GM19328 (cell line): ENCODE measurements at regions not wholly inside any gene's neighbourhood (a gene's known extent, or its start where the extent isn't known, plus 50 kb on each side); places are given as distances from the start of the nearest gene placed in this dataset.
"Not testable (repeated sequence)": the region's sequence is repeated elsewhere in the genome, so short reads cannot be mapped to it uniquely, and the experiment has no call there.

ENCODE experiments used
- ATAC-seq: cut with Tn5 transposase; IDR thresholded peaks from one replicate; pipeline ENCODE4 v1.9.1; 2021; ENCODE audit warnings: mild to moderate bottlenecking, moderate library complexity; ENCODE audit not compliant: unreplicated experiment

DNA sequence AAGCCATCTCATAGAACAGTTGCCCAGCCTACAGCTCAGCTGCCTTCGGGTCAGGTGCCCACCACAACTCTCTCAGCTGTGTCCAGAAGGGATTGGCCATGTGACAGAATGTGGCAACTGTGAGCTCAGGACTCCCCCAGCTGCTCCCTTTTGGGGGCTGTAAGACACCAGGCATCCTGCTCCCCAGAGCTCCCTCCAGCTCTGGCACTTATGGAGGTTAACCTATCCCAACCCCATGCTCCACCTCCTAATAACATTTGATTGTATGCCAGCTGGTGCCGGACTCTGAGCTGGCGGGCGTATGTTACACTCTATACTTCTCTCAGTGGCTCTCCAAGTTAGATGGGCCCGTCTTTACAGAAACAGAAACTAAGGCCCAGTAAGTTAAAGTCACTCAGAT lies 222.8 kb downstream of the FAM43A start:
- no peak for ATAC-seq

DNA sequence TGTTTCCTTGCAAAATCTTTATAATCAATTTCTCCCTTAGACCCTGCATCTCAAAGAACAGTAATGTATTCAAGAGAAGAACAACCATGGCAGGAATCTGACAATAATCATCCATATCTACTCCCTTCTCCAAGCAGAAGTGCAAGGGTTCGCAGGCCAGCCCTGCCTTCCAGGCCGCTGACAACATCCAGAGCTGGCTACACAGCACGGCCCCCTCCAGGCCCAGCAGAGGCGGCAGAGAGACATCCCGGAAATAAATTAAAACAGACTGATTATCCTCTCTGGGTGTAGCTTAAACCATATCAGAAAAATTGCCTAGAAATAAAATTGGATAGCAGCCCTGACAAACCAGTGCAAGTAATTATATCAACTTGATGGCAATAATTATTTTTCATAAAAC lies 223.3 kb downstream of the FAM43A start:
- no peak for ATAC-seq

DNA sequence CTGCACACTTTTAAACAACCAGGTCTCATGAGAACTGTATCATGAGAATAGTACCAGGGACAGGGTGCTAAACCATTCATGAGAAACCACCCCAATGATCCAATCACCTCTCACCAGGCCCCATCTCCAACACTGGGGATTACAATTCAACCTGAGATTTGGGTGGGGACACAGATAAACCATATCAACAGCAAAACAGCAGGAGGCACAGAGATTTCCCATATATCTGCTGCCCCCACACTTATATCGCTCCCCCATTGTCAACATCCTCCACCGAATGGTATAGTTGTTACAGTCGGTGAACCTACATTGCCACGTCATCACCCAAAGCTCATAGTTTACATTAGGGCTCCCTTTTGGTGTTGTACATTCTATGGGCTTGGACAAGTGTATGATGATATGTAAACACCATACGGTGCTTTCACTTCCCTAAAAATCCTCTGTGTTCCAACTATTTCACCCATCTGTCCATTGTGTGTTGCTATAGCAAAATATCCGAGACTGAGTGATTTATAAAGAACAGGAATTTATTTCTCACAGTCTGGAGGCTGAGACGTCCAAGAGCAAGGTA lies 224.8 kb downstream of the FAM43A start:
- ATAC-seq = no peak

DNA sequence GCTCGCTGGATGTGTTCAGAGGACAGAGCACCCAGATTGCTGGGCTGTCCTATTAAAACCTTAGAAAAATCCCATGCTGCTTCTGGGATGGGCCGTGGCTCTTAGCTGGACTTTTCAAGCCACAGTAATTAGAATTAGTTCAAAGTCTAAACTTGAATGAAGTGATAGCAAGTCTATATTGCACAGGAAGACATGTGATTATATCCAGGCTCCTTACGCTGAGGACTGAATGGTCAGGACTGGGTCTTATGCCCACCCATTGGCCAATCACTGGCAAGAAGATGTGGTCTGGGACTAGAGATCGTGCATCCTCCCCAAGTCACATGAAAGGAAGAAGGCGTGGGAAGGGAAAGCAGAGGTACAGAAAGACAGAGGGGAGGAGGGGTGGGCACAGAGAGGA lies 227.6 kb downstream of the FAM43A start:
- no peak for ATAC-seq

DNA sequence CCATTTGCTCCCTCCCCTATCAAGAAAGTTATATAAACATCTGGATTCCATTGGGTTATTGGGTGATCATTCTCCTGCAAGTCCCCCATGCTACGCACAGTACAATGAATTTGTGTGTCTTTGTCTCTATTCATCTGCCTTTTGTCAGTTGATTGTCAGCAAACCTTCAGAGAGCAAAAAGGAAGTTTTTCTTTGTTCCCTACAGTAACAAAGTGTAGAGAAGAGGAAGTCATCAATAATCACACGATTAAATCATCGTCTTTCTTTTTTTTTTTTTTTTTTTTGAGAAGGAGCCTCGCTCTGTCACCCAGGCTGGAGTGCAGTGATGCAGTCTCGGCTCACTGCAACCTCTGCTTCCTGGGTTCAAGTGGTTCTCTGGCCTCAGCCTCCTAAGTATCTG lies 239.2 kb downstream of the FAM43A start:
- ATAC-seq = not testable (repeated sequence)

DNA sequence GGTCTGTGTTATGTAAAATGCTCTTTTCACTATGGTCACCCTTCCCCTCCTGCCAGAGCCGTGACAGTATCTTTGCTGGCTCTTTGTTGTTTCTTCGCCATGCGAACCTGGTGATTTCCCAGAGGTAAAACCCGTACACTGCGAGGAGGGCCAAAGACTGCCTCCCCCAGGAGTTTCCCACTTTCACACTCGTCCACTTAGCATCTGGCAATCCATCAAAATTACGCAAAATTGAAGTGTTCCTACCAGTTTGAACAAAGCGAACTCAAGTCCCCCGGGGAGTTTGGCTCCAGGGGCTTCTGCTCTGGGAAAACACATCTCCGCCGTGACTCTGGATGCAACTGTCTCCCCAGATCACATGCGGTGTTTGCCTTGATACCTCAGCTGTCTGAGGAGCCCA lies 239.9 kb downstream of the FAM43A start:
- ATAC-seq = no peak

DNA sequence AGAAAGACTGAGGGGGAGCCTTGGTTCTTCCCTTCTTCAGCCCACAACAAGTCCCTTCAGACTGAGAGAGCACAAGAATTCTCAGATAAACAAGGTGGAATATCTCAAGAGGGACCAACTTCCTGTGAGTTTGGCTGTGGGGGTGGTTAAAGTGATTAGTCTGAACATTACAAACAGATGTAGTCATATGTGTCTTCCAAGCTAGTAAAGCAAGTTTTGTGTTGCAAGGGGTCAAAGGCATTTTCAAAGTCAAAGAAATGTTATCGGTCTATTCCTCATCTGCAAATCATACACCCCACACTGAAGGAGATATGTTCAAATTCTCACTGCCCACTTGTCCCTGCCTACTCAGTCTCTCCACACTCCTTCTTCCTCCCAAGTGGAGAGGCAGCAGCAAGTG lies 242.5 kb downstream of the FAM43A start:
- no peak for ATAC-seq

DNA sequence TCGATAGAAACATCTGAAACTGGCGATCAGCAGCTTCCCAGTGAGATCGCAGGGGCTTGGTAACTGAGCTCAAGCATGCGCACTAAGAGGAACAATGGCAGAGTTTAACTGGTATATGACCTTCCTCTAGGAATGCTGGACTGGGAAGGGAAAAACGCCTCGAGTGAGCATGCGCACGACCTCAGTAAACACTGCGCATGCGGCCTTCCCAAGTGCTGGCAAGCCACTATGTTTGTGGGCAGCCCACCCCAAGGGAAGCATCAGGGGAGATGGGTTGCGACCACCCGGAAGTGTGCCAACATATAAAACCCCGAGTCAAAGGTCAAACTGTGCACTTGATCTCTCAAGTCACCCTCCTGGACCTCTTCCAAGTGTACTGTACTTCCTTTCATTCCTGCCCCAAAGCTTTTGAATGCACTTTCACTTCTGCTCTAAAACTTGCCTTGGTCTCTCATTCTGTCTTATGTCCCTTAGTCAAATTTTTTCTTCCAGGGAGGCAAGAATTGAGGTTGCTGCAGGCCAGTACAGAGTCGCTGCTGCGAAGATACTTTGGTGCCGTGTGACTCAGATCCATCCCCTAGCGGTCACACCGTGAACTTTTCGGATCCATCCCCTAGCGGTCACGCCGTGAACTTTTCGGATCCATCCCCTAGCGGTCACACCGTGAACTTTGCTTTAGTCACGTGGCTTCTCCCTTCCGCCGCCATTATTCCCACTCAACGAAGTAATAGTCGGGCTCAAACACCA lies 243.3 kb downstream of the FAM43A start:
- ATAC-seq = no peak

DNA sequence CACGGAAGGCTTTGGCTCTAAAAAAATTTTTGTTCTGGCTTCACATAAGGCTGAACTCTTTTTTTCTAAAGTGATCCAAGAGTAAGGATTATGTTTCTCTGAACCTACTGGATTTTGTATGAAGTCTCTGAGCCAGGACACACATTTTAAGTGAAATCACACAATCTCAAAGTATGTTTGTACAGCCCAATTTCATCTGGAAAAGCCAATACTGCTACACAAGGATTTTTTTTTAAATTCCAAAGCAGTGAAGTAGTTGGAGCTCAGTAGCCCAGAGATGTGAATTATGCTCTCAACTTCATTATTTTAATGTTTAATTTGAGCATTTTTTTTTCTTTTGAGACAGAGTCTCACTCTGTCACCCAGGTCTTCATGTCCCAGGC lies 243.9 kb downstream of the FAM43A start:
- ATAC-seq = no peak

DNA sequence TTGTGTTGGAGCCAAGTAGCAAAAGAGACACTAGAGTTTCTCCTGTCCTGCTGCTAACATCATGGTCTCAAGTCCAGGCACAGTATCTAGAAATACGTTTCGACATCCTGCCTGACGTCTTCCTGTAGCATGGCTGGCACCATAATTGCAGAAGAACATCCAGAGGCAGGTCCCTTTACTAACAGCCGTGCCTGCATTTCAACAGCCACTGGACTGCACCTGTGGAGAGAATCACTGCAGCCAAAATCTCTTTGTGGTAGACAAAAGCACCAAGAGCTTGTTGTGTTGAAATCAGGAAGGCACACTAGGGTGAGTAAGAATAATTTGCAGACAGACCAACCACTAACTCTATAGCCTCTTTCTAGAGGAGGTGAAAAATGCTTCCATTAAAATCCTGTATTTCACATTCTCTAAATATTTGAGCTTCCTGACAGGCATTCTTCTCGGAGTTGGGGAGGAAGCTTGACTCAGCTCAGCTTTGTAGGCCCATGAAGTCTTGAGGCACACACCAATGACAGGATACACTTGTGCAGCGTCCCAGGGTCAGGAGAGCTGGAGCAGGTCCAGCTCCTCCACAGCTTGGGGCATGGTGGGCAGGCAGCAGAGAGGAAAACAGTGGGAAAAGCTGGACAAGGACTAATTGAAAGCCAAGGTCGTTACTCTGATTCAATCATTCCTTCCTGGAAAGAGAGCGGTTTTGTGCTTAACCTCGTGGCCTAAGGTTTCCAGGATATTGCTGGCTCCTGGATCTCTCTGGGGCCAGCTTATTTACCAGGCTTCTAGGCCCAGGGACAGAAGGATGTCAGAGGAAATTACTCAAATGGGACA lies 244.9 kb downstream of the FAM43A start:
- ATAC-seq = no peak

DNA sequence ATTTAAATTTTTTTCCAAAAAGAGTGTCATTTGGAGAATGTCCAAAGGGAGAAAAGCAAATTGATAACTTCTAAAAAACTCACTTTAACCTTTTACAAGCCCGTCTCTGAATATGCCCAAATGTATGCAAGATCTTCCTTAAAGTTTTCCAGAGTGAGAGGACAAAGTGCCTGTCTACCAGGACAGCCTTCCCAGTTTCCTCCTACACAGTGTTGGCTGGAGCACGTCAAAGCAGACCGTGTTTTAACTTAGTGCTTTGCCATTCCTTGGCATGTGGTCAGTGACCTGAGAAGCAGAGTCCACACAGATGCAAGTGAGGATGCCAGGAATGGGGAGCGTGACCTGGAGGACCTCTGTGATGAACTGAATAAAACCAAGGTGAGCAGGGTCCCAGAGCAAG lies 245.7 kb downstream of the FAM43A start:
- no peak for ATAC-seq

DNA sequence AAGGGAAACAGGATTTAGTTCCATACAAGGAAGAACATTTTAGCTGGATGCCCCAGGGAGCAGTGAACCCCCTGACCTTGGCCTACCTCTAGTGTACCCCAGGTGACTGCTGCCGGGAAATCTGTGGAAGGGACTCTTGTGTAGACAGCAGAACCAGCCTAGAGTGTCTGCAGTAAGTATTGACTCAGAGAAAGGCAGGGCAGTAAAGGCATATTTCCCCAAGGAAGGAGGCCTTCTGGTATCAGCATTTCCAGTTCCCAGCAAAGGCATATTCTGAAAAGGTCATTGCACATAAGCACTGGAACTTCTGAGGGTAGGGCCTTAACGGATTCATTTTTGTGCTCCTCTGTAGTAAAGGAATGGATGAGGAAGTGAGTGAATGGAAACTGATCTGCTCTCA lies 246.2 kb downstream of the FAM43A start:
- ATAC-seq = no peak

DNA sequence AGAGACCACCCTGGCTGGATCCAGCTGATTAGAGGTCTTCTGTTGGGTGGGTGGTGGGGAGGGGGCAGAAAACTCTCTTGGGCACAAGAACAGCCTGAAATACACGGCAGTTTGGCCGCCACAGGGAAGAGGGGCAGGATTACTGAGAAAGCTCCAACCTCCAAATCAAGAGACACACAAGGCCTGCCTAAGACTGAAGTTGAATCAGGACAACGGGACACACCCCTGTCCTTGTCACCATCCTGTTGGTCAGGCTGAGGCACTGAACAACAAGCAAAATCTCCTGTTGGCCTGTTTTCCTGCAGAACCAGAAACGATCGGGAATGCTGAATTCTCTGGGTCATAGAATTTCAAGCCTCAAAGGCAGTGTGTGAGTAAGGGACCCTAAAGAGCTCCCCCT lies 247.8 kb downstream of the FAM43A start:
- no peak for ATAC-seq

DNA sequence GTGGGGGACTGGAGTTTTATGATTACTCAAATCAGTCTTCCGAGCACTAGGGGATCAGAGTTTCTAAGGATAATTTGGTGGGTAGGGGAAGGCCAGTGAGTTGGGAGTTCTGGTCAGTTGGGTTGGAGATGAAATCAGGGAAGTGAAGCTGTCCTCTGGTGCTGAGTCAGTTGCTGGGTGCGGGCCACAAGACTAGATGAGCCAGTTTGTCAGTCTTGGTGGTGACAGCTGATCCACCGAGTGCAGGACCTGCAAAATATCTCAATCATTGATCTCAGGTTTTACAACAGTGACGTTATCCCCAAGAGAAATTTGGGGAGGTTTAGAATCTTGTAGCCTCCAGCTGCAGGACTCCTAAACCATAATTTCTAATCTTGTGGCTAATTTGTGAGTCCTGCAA lies 249.4 kb downstream of the FAM43A start:
- ATAC-seq = no peak

DNA sequence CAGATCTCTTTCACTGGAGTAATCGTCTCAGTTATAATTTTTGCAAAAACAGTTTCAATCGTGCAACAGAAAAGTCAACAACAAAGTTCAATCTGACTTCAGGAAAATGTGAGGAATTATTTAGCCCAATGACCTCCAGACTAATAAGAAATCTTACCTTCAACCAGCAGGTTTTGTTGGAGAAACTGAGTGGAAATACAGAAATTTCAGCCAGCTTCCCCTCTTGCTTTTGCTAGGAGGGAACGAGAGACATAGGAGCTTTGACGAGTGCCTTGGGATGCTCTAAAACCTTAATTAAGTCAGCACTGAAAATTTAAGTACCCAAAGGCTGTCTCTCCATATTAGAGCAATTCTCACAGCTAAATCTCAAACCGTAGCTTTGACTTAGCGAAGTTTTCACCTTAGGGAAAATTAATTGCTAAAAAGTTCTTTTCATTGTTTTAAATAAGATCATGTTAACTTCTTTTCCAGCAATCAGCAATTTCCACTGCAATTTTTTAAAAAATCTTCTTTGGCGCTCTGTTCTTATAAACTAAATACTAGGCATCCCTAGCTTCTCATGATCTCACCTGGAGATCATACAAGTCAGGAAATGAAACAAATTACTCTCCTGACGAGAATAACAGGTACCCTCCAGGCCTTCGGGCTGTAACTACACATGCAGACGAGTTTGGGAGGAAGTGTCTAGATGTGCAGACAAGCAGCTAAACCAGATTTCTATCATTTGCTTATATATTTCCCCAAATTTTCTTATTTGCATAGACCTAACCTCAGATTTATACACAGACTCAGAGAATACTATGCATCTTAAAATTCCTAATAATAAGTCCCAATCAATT lies 250.2 kb downstream of the FAM43A start:
- ATAC-seq = no peak

DNA sequence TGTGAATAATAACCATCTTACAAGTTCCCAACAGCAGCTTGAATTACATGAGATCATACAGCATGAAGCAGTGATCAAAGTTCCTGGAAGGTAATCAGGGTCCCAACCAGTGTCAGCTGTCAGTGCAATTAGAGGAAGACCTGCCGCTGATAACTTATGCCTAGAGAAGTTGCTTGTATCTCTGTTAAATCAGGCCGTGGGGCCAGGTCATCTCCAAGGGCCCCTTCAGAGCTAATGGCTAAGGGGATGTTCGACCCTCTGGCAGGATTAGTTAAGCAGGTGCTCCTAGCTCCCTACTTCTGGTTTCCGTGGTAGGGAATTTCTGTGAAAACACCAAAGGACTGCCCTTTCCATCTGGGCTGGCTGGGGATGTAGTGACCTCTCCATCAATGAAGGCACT lies 251.0 kb downstream of the FAM43A start:
- no peak for ATAC-seq

DNA sequence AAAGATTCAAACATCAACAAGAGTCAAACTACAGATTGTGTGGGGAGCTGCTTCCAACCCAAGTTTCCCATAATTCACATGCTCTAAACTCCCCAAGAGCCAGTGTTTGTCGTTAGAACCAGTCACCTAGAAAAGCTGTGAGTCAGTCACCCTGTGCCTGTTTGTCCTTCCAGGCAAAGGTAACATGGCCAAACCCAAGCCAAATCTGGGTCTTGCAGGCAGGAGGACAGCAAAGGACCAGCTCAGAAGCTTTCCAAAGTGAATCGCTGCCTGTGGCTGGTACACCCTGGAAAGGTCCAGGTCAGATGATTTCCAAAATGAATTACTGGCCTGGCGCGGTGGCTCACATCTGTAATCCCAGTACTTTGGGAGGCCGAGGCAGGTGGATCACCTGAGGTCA lies 251.5 kb downstream of the FAM43A start:
- ATAC-seq = no peak

DNA sequence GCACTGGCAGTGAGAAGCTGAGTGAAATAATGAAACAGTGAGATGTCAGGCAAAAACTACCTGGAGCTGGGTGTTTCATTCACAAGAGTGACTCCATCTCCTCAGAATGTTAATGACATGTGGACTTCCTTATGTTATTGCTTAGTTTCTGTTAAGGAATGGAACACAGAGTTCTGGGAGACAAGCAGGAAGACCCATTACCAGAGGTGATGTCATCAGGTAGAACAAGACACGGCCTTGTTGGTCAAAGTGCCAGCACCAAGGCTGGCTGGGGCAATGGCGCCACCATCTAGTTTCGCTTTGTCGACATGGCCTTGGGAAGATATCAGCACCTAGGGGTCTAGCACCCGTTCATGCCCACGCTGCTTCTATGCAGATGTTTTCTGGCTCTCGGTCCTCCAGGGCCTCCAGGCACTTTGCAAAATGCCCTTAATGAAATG lies 252.2 kb downstream of the FAM43A start:
- ATAC-seq = no peak

DNA sequence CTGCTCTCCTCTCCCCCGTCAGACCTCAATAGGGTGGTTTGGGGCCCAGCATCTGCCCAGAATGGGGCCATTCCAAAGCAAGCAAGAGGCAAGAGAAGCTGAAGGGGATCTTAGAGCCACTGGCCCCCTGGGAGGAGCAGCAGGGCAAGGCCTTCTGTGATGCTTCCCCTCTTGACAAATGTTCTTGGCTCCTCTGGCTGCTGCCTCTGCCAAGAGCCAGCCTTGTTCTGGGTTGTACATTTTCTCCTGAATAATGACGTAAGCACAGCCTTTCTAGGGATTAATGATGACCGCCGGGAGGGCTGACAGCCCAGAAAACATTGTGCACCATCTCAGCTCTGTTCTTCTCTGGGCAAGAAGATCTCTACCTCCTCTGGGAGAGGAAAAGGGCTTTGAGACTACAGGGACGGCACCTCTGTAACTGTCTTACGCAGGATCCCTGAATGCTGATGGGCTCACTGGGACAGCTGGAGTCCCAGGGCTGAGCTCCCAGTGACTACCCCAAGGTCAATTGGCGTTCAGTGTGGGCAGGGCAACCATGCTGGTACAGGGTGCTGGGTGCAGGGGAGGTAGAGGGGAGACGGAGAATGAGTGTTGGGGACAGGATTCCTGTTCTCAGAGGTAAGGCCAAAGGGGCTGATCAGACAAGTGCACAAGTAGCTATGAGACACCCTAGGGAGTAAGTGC lies 253.3 kb downstream of the FAM43A start:
- ATAC-seq = no peak

DNA sequence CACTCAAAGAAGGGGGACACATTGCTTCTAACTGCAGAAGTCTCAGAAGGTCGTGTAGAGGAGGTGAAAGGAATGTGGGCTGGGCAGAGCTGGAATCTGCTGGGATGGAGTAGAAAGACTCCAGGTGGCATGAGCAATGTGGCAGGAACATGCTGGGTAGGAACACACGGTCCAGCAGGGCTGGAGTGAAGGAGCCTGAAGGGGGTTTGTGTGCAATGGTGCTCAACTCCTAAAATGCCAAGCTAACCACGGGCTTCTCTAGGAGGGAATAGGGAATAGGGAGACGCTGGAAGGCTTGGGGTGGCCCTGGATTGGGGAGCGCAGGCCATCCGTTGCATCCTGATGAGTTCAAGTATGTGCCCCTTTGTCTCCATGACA lies 253.8 kb downstream of the FAM43A start:
- no peak for ATAC-seq
